GM21576 (cell line): ENCODE measurements at regions not wholly inside any gene's neighbourhood (a gene's known extent, or its start where the extent isn't known, plus 50 kb on each side); places are given as distances from the start of the nearest gene placed in this dataset.

Source experiments
- ATAC-seq: cut with Tn5 transposase; IDR thresholded peaks from one replicate; pipeline ENCODE4 v1.9.1; 2021; ENCODE audit warnings: mild to moderate bottlenecking, moderate library complexity; ENCODE audit not compliant: unreplicated experiment

GRCh38 chr1:81583878-81584277 lies 216.9 kb upstream of the ADGRL2 start:
- ATAC-seq = no peak

- no peak for ATAC-seq
Measured at GRCh38 chr1:81582467-81582986, 218.2 kb upstream of the ADGRL2 start.

- ATAC-seq = no peak
Measured at GRCh38 chr1:81578867-81579266, 221.9 kb upstream of the ADGRL2 start.

GRCh38 chr1:81577004-81577697 lies 223.6 kb upstream of the ADGRL2 start:
- ATAC-seq = no peak

GRCh38 chr1:81574408-81574807 lies 226.3 kb upstream of the ADGRL2 start:
- ATAC-seq = no peak

GRCh38 chr1:81573458-81573857 lies 227.3 kb upstream of the ADGRL2 start:
- no peak for ATAC-seq

GRCh38 chr1:81571946-81572345 lies 228.8 kb upstream of the ADGRL2 start:
- no peak for ATAC-seq

- no peak for ATAC-seq
Measured at GRCh38 chr1:81569761-81570160, 231.0 kb upstream of the ADGRL2 start.

- no peak for ATAC-seq
Measured at GRCh38 chr1:81563632-81564031, 237.1 kb upstream of the ADGRL2 start.

GRCh38 chr1:81562934-81563333 lies 237.8 kb upstream of the ADGRL2 start:
- no peak for ATAC-seq

- ATAC-seq = no peak
Measured at GRCh38 chr1:81560629-81561028, 240.1 kb upstream of the ADGRL2 start.

- no peak for ATAC-seq
Measured at GRCh38 chr1:81559662-81560350, 240.9 kb upstream of the ADGRL2 start.

- no peak for ATAC-seq
Measured at GRCh38 chr1:81558291-81559076, 242.2 kb upstream of the ADGRL2 start.

- no peak for ATAC-seq
Measured at GRCh38 chr1:81556968-81557367, 243.8 kb upstream of the ADGRL2 start.

- ATAC-seq = no peak
Measured at GRCh38 chr1:81554534-81554933, 246.2 kb upstream of the ADGRL2 start.

- no peak for ATAC-seq
Measured at GRCh38 chr1:81554108-81554507, 246.6 kb upstream of the ADGRL2 start.

- ATAC-seq = no peak
Measured at GRCh38 chr1:81553503-81553902, 247.2 kb upstream of the ADGRL2 start.

- no peak for ATAC-seq
Measured at GRCh38 chr1:81551946-81552345, 248.8 kb upstream of the ADGRL2 start.

- ATAC-seq = no peak
Measured at GRCh38 chr1:81550753-81551152, 250.0 kb upstream of the ADGRL2 start.

- peak; percentile 53 for ATAC-seq
Measured at GRCh38 chr1:81549588-81550127, 251.1 kb upstream of the ADGRL2 start.

- peak; percentile 43 for ATAC-seq
Measured at GRCh38 chr1:81548918-81549587, 251.7 kb upstream of the ADGRL2 start.
